Stimulated activated effector memory CD8-positive, alpha-beta T cell treated with anti-CD3 and anti-CD28 coated beads, Interleukin-12 subunit alpha, Interleukin-12 subunit beta, amount 100 ng/mL, for 72 hours (primary cell): ENCODE measurements at regions not wholly inside any gene's neighbourhood (a gene's known extent, or its start where the extent isn't known, plus 50 kb on each side); places are given as distances from the start of the nearest gene placed in this dataset.

ENCODE experiments used
- ATAC-seq: fragments of 150-1000 bp; cut with Tn5 transposase; 2 replicates; pipeline ENCODE4 v1.10.0; 2021
- DNase-seq, 2 donors: peaks; one replicate each; pipeline ENCODE4 v3.0.0; 2021 to 2022; ENCODE audit warnings: low spot score in 2 of 2
- H3K27ac Mint-ChIP-seq: one replicate; pipeline ENCODE4 v1.8.0; 2022; ENCODE audit warnings: mild to moderate bottlenecking, mixed read lengths
- H3K36me3 Mint-ChIP-seq: one replicate; pipeline ENCODE4 v1.8.0; 2022; ENCODE audit warnings: mild to moderate bottlenecking, mixed read lengths
- H3K4me1 Mint-ChIP-seq: one replicate; pipeline ENCODE4 v1.8.0; 2022; ENCODE audit warnings: mixed read lengths
- H3K4me3 Mint-ChIP-seq: one replicate; pipeline ENCODE4 v1.8.0; 2022; ENCODE audit warnings: mild to moderate bottlenecking, mixed read lengths
- H3K9me3 Mint-ChIP-seq: one replicate; pipeline ENCODE4 v1.8.0; 2022; ENCODE audit warnings: mixed read lengths

DNA sequence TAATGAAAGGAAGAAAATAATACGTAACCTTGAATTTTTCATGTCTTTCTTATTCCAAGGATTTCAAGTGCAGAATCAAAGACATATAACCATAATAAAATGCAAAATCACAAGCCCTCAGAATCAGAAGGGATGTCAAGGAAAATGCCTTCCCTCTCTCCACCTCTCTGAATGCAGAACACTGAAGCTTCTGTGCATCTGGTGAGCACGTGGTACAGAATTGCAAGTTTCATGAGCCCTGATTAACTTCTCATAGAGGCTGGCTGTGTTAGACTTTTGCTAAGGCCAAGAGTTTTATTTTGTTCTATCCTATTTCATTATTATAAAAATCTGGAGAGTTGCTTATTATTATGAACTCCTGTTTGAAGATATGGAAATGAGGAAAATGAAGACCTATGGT lies 533.7 kb upstream of the POM121L12 start:
- Mint-ChIP-seq H3K9me3 (peaks cover 24% of the 10 kb centered on the region), H3K36me3 (no peaks in the 10 kb centered on the region), H3K4me1 (no peaks in the 10 kb centered on the region), H3K4me3 (no peak overlapping the region), H3K27ac (no peak overlapping the region)
- no peak for ATAC-seq
- DNase-seq = no peak

DNA sequence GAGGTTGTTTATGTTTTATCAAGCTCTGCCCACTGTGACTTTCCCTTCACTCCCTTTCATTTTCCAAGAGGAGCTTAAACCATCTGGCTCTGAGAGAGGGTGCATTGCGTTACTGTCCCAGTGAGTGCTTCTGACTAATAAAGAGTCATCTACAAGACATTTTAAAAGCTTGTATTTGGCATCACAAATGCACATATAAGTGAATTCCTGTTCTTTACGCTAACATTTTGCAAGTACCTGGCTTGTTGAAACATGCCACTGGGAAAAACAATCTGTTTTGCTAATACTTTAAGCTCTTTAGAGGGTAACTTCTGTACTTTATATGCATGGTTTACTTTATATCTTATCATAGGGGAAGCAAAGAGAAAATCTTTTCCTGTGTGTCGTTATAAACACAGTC lies 534.6 kb upstream of the POM121L12 start:
- Mint-ChIP-seq H3K27ac (no peak overlapping the region), H3K36me3 (no peaks in the 10 kb centered on the region), H3K4me3 (no peak overlapping the region), H3K9me3 (peaks cover 21% of the 10 kb centered on the region), H3K4me1 (no peaks in the 10 kb centered on the region)
- no peak for DNase-seq
- ATAC-seq = no peak

DNA sequence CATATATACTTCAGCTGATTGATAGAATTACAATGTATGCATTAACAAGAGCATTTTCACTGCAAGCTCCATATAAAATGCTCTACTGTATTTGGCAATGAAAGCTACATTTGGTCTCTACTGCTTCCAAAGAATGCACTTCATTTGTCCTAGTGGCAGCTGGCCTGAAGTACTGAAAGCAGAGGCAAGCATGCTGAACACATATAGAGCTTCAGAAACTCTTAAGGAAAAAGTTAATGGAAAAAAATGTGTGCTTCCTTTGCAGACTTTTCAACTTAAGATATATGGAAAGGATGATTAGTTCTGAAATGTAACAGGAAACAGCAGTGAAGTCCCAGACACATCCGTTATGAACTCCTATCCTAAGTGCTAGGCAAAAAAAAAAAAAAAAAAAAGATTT lies 537.1 kb upstream of the POM121L12 start:
- Mint-ChIP-seq H3K36me3 (no peaks in the 10 kb centered on the region), H3K9me3 (peaks cover 11% of the 10 kb centered on the region), H3K27ac (no peak overlapping the region), H3K4me3 (no peak overlapping the region), H3K4me1 (no peaks in the 10 kb centered on the region)
- ATAC-seq (no peak), DNase-seq (no peak)

DNA sequence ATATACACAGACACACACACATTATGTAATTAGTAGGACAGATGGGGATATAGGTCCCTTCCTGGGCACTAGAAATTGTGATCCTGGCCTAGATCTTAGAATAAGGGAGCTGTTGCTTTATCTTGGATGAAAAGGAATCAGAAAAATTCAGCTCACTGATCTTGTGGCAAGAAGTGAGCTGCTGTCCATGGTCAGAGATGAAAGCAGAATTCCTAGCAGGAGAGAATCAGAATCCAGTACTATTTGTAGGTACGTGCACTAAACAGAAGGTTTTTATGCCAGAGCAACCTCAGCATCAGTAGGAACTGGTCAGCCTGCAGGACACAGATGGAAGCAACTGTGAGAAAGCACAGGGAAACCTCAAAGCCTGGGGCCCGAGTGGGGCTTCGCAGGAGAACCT lies 549.2 kb upstream of the POM121L12 start:
- no peak for DNase-seq
- H3K36me3 Mint-ChIP-seq = no peaks in the 10 kb centered on the region
- no peak overlapping the region for H3K4me3 Mint-ChIP-seq
- H3K4me1 Mint-ChIP-seq = no peaks in the 10 kb centered on the region
- H3K9me3 Mint-ChIP-seq = peaks cover 12% of the 10 kb centered on the region
- ATAC-seq = no peak
- H3K27ac Mint-ChIP-seq = no peak overlapping the region

DNA sequence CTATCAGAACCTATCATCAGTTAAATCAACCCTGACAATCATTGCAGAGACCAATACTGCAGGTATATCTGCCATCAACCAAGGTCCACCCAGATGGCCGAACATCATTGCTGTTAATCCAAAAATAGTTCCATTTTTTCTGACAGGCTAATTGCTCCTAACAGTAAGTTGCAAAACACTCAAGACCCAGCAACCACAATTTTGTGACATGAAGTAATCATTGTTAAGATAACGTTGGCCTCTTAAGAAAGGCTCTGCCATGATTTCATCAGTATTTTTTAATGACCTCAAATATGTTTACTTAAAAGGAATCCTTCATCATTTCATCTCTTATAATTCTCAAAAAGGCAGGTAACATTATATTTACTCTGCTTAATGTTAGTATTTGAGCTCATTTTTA lies 553.4 kb upstream of the POM121L12 start:
- H3K4me3 Mint-ChIP-seq = no peak overlapping the region
- no peak overlapping the region for H3K27ac Mint-ChIP-seq
- peaks cover 6% of the 10 kb centered on the region for H3K9me3 Mint-ChIP-seq
- H3K4me1 Mint-ChIP-seq = no peaks in the 10 kb centered on the region
- no peak for ATAC-seq
- no peaks in the 10 kb centered on the region for H3K36me3 Mint-ChIP-seq
- DNase-seq = no peak

DNA sequence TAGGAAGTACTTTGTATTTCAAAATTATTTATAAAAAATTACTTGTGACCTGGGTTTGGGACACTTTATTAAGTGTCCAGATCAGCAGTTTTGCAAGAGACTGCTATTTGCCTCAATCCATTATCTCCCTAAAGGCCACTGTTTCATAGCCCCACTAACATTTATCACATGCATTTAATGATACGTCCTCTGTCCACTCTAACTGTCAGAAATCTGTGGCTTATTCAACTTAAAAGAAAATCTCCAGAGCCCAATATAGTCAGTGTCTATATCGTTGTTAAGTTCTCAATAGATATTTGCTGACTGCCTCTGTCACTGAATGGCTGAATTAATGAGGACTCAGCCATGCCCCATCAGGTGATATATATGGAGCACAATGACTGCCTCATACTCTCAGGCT lies 553.9 kb upstream of the POM121L12 start:
- ATAC-seq (no peak), DNase-seq (no peak)
- Mint-ChIP-seq H3K4me1 (no peaks in the 10 kb centered on the region), H3K4me3 (no peak overlapping the region), H3K36me3 (no peaks in the 10 kb centered on the region), H3K9me3 (peaks cover 6% of the 10 kb centered on the region), H3K27ac (no peak overlapping the region)

GRCh38 chr7:52479990-52480389 lies 555.4 kb upstream of the POM121L12 start:
- ATAC-seq (no peak), DNase-seq (no peak)
- Mint-ChIP-seq H3K9me3 (peaks cover 8% of the 10 kb centered on the region), H3K27ac (no peak overlapping the region), H3K4me1 (no peaks in the 10 kb centered on the region), H3K36me3 (no peaks in the 10 kb centered on the region), H3K4me3 (no peak overlapping the region)

- no peaks in the 10 kb centered on the region for H3K36me3 Mint-ChIP-seq
- H3K4me3 Mint-ChIP-seq = no peak overlapping the region
- H3K27ac Mint-ChIP-seq = no peak overlapping the region
- no peaks in the 10 kb centered on the region for H3K4me1 Mint-ChIP-seq
- ATAC-seq = no peak
- no peak for DNase-seq
- peaks cover 17% of the 10 kb centered on the region for H3K9me3 Mint-ChIP-seq
Measured at GRCh38 chr7:52475001-52475582, 560.3 kb upstream of the POM121L12 start.

- Mint-ChIP-seq H3K4me3 (no peak overlapping the region), H3K36me3 (no peaks in the 10 kb centered on the region), H3K27ac (no peak overlapping the region), H3K9me3 (peaks cover 19% of the 10 kb centered on the region), H3K4me1 (no peaks in the 10 kb centered on the region)
- DNase-seq = no peak
- no peak for ATAC-seq
Measured at GRCh38 chr7:52473756-52474155, 561.7 kb upstream of the POM121L12 start.

DNA sequence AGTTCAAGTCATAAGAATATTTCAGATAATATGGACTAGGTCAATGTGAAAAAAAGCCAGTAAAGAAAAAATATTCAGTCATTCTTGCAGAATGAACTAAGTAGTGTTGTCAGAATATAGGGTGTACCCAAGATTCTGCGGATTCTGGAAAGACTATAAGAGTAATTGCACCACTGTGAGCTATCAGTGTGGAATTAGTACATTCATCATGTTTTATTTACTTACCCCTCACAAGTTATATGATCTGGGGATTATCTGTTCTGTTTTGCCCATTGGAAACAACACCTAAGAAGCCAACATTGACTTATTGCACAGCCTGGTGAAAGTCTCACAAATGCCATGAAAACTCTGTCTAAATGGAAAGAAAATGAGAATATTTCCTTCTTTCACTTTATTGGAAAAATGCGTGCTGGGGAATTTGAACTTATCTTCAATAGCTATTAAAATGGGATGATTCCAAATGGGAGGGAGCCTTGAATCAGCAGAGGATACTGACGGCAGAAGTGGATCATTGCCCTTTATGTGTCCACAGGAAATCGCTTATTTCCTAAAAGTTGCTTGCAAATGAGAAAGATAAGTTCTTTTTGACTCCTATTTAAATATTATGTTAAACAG lies 563.3 kb upstream of the POM121L12 start:
- Mint-ChIP-seq H3K27ac (no peak overlapping the region), H3K9me3 (peaks cover 21% of the 10 kb centered on the region), H3K36me3 (no peaks in the 10 kb centered on the region), H3K4me1 (no peaks in the 10 kb centered on the region), H3K4me3 (no peak overlapping the region)
- ATAC-seq = no peak
- no peak for DNase-seq

- H3K36me3 Mint-ChIP-seq = no peaks in the 10 kb centered on the region
- no peak overlapping the region for H3K4me3 Mint-ChIP-seq
- DNase-seq (no peak), ATAC-seq (no peak)
- H3K27ac Mint-ChIP-seq = no peak overlapping the region
- H3K9me3 Mint-ChIP-seq = peaks cover 14% of the 10 kb centered on the region
- H3K4me1 Mint-ChIP-seq = no peaks in the 10 kb centered on the region
Measured at GRCh38 chr7:52465216-52465615, 570.2 kb upstream of the POM121L12 start.

- Mint-ChIP-seq H3K9me3 (peaks cover 19% of the 10 kb centered on the region), H3K36me3 (no peaks in the 10 kb centered on the region), H3K4me1 (no peaks in the 10 kb centered on the region), H3K27ac (no peak overlapping the region), H3K4me3 (no peak overlapping the region)
- no peak for DNase-seq
- no peak for ATAC-seq
Measured at GRCh38 chr7:52463341-52463740, 572.1 kb upstream of the POM121L12 start.

GRCh38 chr7:52462474-52462873 lies 573.0 kb upstream of the POM121L12 start:
- ATAC-seq (no peak), DNase-seq (no peak)
- no peak overlapping the region for H3K27ac Mint-ChIP-seq
- H3K9me3 Mint-ChIP-seq = peaks cover 22% of the 10 kb centered on the region
- no peaks in the 10 kb centered on the region for H3K36me3 Mint-ChIP-seq
- H3K4me1 Mint-ChIP-seq = no peaks in the 10 kb centered on the region
- H3K4me3 Mint-ChIP-seq = no peak overlapping the region

DNA sequence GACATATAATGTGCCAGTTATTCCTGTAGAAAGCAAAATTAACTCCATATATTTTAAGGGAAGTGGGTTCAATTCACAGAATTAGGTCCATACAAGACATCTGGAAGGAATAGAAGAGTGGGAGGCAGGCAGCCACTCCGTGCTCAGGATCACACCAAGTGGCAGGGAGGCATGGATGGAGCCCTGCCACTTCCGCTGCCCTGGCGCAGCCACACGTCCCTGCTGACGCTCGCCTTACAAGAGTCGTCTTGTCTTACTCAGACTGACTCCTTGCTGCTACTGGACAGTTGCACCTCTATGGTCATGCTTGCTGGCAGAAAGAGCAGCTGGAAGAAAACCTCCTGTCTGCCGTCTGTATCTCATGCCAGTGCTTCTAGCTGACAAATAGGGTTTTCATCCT lies 579.9 kb upstream of the POM121L12 start:
- DNase-seq (no peak), ATAC-seq (no peak)
- Mint-ChIP-seq H3K36me3 (no peaks in the 10 kb centered on the region), H3K27ac (no peak overlapping the region), H3K4me1 (no peaks in the 10 kb centered on the region), H3K9me3 (peaks cover 25% of the 10 kb centered on the region), H3K4me3 (no peak overlapping the region)

DNA sequence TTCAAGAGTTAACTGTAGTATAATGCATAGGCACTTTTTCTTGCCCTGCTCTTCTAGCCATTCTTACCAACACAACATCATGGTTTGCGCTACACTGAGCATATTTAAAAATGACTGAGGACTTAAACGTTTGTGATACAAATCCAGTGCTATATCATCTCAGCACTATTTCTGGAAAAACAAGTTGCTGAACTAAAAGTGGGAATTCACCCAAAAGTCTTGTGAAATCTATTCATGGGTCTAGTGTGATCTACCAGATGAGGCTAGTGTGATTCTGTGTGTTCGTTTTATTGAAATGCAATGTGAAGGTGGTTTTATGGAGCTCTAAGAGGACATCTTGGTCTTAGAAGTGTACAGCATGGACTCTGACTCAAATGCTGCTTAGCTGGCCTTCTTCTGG lies 584.6 kb upstream of the POM121L12 start:
- no peak for ATAC-seq
- no peak overlapping the region for H3K27ac Mint-ChIP-seq
- H3K36me3 Mint-ChIP-seq = no peaks in the 10 kb centered on the region
- DNase-seq = no peak
- no peak overlapping the region for H3K4me3 Mint-ChIP-seq
- peaks cover 16% of the 10 kb centered on the region for H3K9me3 Mint-ChIP-seq
- H3K4me1 Mint-ChIP-seq = no peaks in the 10 kb centered on the region

GRCh38 chr7:52447581-52448180 lies 587.8 kb upstream of the POM121L12 start:
- DNase-seq = no peak
- no peak overlapping the region for H3K27ac Mint-ChIP-seq
- H3K9me3 Mint-ChIP-seq = peaks cover 23% of the 10 kb centered on the region
- no peaks in the 10 kb centered on the region for H3K36me3 Mint-ChIP-seq
- no peaks in the 10 kb centered on the region for H3K4me1 Mint-ChIP-seq
- H3K4me3 Mint-ChIP-seq = no peak overlapping the region
- no peak for ATAC-seq
